Gastrocnemius medialis (tissue), 4 donors: ENCODE measurements at regions not wholly inside any gene's neighbourhood (a gene's known extent, or its start where the extent isn't known, plus 50 kb on each side); places are given as distances from the start of the nearest gene placed in this dataset.

Experiments used
- CTCF ChIP-seq, 5 experiments: fragments of 450-650 bp in 3 of 5; fragments of 200-600 bp in 2 of 5; sonication (generic) in 2 of 5; IDR thresholded peaks in 4 of 5; conservative IDR thresholded peaks in 1 of 5; 1 replicate in 4 of 5; 2 replicates in 1 of 5; pipeline ENCODE4 v1.5.1; 2016 to 2019; ENCODE audit warnings: antibody characterized with exemption in 5 of 5, mild to moderate bottlenecking in 3 of 5, moderate library complexity in 3 of 5
- POLR2A ChIP-seq, 2 donors: fragments of 450-650 bp; IDR thresholded peaks; one replicate each; pipeline ENCODE4 v1.6.1; 2017; ENCODE audit warnings: antibody characterized with exemption in 2 of 2, mild to moderate bottlenecking in 2 of 2, moderate library complexity in 2 of 2

GRCh38 chr22:49181942-49182341 is 645.7 kb downstream of the BRD1 start:
- no peak for TF ChIP-seq POLR2A (IDR thresholded peaks at IDR 0.05)
- TF ChIP-seq CTCF (IDR thresholded peaks at IDR 0.05 in 4 of 5, conservative IDR thresholded peaks at IDR 0.05 in 1 of 5), result no peak
